PC-3 (cell line): ENCODE measurements at regions not wholly inside any gene's neighbourhood (a gene's known extent, or its start where the extent isn't known, plus 50 kb on each side); places are given as distances from the start of the nearest gene placed in this dataset.

Source experiments
- ATAC-seq: fragments of 200-7000 bp; cut with Tn5 transposase; 2 replicates; pipeline ENCODE4 v1.9.1; 2020; ENCODE audit warnings: mild to moderate bottlenecking, moderate library complexity
- BruUV-seq: library from RNA; stranded (reverse); fragments of 400-500 nt; replicated peaks from 2 replicates; lab custom pipeline; 2021; lab: Mats Ljungman, UMichigan
- CTCF ChIA-PET: fragments of 300-600 bp; sonication (Branson Sonifier 250); formaldehyde crosslinking; loops from one replicate; lab custom pipeline; 2022; ENCODE audit warnings: antibody characterized with exemption; lab: Charles Lee
- POLR2A ChIA-PET: fragments of 300-600 bp; sonication (Branson Sonifier 250); formaldehyde crosslinking; loops from one replicate; lab custom pipeline; 2022; ENCODE audit warnings: antibody characterized with exemption; ENCODE audit not compliant: unreplicated experiment; lab: Charles Lee
- DNase-seq: peaks from one replicate; pipeline ENCODE4 v3.0.0-alpha.2; 2015
- H2AFZ ChIP-seq: fragments of 300-600 bp; sonication (generic); 2 replicates; pipeline ENCODE4 v1.6.0; 2016; ENCODE audit warnings: antibody characterized with exemption, low read length
- H3F3A ChIP-seq: fragments of 300-600 bp; sonication (generic); one replicate; pipeline ENCODE4 v1.6.0; 2017; ENCODE audit warnings: antibody characterized with exemption, low read length, control low read depth, mild to moderate bottlenecking; ENCODE audit not compliant: unreplicated experiment
- H3K27ac ChIP-seq: fragments of 300-600 bp; sonication (generic); 2 replicates; pipeline ENCODE4 v1.5.1; 2016; ENCODE audit warnings: mild to moderate bottlenecking, low read length
- H3K27me3 ChIP-seq: fragments of 300-600 bp; sonication (generic); 2 replicates; pipeline ENCODE4 v1.6.1; 2016; ENCODE audit warnings: low read length, mixed read lengths
- H3K36me3 ChIP-seq: fragments of 300-600 bp; sonication (generic); 2 replicates; pipeline ENCODE4 v1.6.1; 2016; ENCODE audit warnings: low read depth, mixed run types, low read length, mixed read lengths
- H3K4me1 ChIP-seq: fragments of 300-600 bp; sonication (generic); 2 replicates; pipeline ENCODE4 v1.5.1; 2016; ENCODE audit warnings: low read length; ENCODE audit not compliant: insufficient read depth
- H3K4me2 ChIP-seq: fragments of 300-600 bp; sonication (generic); 2 replicates; pipeline ENCODE4 v1.6.0; 2016; ENCODE audit warnings: low read length
- H3K4me3 ChIP-seq: fragments of 300-600 bp; sonication (generic); 2 replicates; pipeline ENCODE4 v1.5.1; 2016; ENCODE audit warnings: mild to moderate bottlenecking, low read length, mixed read lengths
- H3K79me2 ChIP-seq: fragments of 300-600 bp; sonication (generic); 2 replicates; pipeline ENCODE4 v1.6.1; 2017; ENCODE audit warnings: low read length, mixed read lengths
- H3K9ac ChIP-seq: fragments of 300-600 bp; sonication (generic); 2 replicates; pipeline ENCODE4 v1.6.0; 2016; ENCODE audit warnings: mild to moderate bottlenecking, low read length
- H3K9me2 ChIP-seq: fragments of 300-600 bp; sonication (generic); replicated peaks from 2 replicates; pipeline ENCODE4 v1.6.1; 2016; ENCODE audit warnings: mixed run types, low read length, mixed read lengths
- H3K9me3 ChIP-seq: fragments of 300-600 bp; sonication (generic); 2 replicates; pipeline ENCODE4 v1.6.1; 2016; ENCODE audit warnings: low read length, mixed read lengths
- H4K20me1 ChIP-seq: fragments of 300-600 bp; sonication (generic); 2 replicates; pipeline ENCODE4 v1.6.1; 2016; ENCODE audit warnings: low read length, mixed read lengths
- EZH2 ChIP-seq: fragments of 300-600 bp; sonication (generic); IDR thresholded peaks from one replicate; pipeline ENCODE4 v1.6.1; 2017; ENCODE audit warnings: antibody characterized with exemption, mild to moderate bottlenecking, low read length; ENCODE audit not compliant: unreplicated experiment
- EZH2phosphoT487 ChIP-seq: fragments of 300-600 bp; sonication (generic); IDR thresholded peaks from 2 replicates; pipeline ENCODE4 v1.6.1; 2018; ENCODE audit warnings: mild to moderate bottlenecking, antibody characterized with exemption, low read length, borderline replicate concordance
- intact Hi-C: fragments of 100-400 bp; cut with micrococcal nuclease; formaldehyde crosslinking; loops from 2 replicates; pipeline ENCODE4 v1.9.0; 2023
- TF ChIP-seq, protein P1 (sequence below): fragments of 300-600 bp; sonication (generic); conservative IDR thresholded peaks from 2 replicates; pipeline ENCODE4 v1.5.1; 2017; ENCODE audit warnings: antibody characterized with exemption, low read depth, mild to moderate bottlenecking, low read length

DNA sequence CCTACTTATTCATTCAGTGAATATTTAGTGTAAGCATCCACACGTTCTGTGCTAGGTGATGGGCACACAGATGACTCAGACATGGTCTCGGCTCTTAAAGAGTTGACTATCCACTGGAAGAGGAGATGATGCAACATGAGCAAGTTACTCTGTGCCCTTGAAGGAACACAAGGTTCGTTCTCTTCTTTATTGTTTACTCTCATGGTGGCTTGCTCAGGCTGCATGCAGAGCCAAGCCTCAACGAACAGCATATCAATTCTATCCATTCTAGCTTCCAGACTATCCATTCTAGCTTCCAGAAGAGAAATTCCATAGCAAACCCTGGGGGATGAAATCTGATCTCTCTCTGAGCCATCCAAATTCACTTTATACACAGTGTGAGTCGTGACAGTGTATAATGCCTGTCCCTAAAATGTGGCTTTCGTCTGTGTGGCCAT, 68.1 kb upstream of the CTAGE1 start:
- intact Hi-C loops, result no loop called here
- peaks cover 22% of the 10 kb centered on the region for H3K4me1 ChIP-seq
- no peak overlapping the region for H3K9ac ChIP-seq
- 0 out of 2 replicates have a peak overlapping the region, but pooled peaks have one; percentile 4 for H3K4me2 ChIP-seq
- no peaks in the 10 kb centered on the region for H3K79me2 ChIP-seq
- no peaks in the 10 kb centered on the region for H3K9me2 ChIP-seq
- CTCF ChIA-PET, result no interaction called here
- peak overlapping the region; percentile 19; the same call in 1 of the 2 replicates for H2AFZ ChIP-seq
- peak; percentile 75 for ATAC-seq
- H3K4me3 ChIP-seq, result no peak overlapping the region
- no peaks in the 10 kb centered on the region for H4K20me1 ChIP-seq
- TF ChIP-seq EZH2 (no peak), EZH2phosphoT487 (no peak)
- TF ChIP-seq, protein P1, sequence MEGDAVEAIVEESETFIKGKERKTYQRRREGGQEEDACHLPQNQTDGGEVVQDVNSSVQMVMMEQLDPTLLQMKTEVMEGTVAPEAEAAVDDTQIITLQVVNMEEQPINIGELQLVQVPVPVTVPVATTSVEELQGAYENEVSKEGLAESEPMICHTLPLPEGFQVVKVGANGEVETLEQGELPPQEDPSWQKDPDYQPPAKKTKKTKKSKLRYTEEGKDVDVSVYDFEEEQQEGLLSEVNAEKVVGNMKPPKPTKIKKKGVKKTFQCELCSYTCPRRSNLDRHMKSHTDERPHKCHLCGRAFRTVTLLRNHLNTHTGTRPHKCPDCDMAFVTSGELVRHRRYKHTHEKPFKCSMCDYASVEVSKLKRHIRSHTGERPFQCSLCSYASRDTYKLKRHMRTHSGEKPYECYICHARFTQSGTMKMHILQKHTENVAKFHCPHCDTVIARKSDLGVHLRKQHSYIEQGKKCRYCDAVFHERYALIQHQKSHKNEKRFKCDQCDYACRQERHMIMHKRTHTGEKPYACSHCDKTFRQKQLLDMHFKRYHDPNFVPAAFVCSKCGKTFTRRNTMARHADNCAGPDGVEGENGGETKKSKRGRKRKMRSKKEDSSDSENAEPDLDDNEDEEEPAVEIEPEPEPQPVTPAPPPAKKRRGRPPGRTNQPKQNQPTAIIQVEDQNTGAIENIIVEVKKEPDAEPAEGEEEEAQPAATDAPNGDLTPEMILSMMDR, result no peak
- H3K27me3 ChIP-seq, result no peaks in the 10 kb centered on the region
- peak overlapping the region; percentile 28 for H3K27ac ChIP-seq
- POLR2A ChIA-PET, result interaction anchor here (0.6 kb wide), 1 partner anchor 29 kb away, joined by 3 read pairs; no protein-coding TSS in a partner anchor
- no peaks in the 10 kb centered on the region for H3K36me3 ChIP-seq
- no peaks in the 10 kb centered on the region for H3K9me3 ChIP-seq
- BruUV-seq, result no TSS peak
- peak; percentile 65 for DNase-seq
- no peaks in the 10 kb centered on the region for H3F3A ChIP-seq

DNA sequence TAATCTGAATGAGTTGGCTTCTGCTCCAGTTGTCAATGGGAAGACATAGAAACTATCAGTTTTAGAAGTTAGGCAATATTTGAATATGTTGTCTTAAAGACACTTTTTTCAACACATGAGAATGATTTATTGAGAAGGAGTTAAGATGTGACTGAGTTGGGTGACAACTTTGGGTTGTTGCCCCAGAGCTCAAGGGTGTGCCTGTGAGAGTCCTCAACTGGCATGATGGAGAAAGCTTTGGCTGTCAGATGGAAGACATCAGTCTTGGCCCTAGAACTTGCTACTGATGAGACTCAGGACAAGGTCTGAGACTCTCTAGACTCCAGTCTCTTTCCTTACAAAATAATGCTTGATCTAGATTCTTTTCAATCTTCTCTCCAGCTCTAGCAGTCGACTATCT, 69.0 kb upstream of the CTAGE1 start:
- ATAC-seq (no peak), DNase-seq (no peak)
- no TSS peak for BruUV-seq
- Histone ChIP-seq H3K9me3 (no peaks in the 10 kb centered on the region), H3K27ac (no peak overlapping the region; the same call in 1 of the 2 replicates), H3K4me3 (no peak overlapping the region), H2AFZ (no peak overlapping the region), H3K4me2 (no peak overlapping the region), H3K9ac (no peak overlapping the region), H3F3A (no peaks in the 10 kb centered on the region), H3K27me3 (no peaks in the 10 kb centered on the region), H3K9me2 (no peaks in the 10 kb centered on the region), H4K20me1 (no peaks in the 10 kb centered on the region), H3K36me3 (no peaks in the 10 kb centered on the region), H3K79me2 (no peaks in the 10 kb centered on the region), H3K4me1 (peaks cover 22% of the 10 kb centered on the region)
- TF ChIP-seq, protein P1, result no peak
- TF ChIP-seq EZH2, result no peak
- no peak for TF ChIP-seq EZH2phosphoT487
- POLR2A ChIA-PET, result interaction anchor here (0.6 kb wide), 1 partner anchor 15 kb away, joined by 7 read pairs; no protein-coding TSS in a partner anchor
- CTCF ChIA-PET, result no interaction called here
- intact Hi-C loops, result no loop called here

DNA sequence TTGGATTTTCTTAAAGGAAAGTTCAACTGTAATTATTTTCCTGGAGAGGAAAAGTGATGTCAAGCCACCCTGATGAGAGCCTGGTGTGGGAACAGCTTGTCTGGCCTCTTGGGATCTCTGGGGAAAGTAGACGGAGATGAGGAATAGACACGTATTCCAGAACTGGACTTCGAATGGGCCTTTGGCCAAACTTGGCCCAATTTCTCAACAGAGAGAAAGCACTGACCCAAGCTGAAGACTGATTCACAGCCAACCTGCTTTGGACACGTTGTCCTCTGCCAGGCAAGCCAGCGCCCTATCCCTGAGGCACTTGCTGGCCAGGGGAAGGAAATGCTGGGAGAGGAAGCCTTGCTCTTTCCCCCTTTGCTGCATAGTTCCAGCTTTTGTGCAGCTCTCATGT, 70.8 kb upstream of the CTAGE1 start:
- no peak for DNase-seq
- H3K9ac ChIP-seq, result no peak overlapping the region

More for the DNA sequence above, 70.8 kb upstream of the CTAGE1 start:
- no peak overlapping the region for H3K27ac ChIP-seq
- no peak for TF ChIP-seq EZH2phosphoT487
- TF ChIP-seq, protein P1, result no peak
- no peak for TF ChIP-seq EZH2
- ChIA-PET POLR2A (no interaction called here), CTCF (no interaction called here)
- H3K9me3 ChIP-seq, result no peaks in the 10 kb centered on the region
- H3K4me3 ChIP-seq, result no peak overlapping the region
- H3K9me2 ChIP-seq, result no peaks in the 10 kb centered on the region
- no peaks in the 10 kb centered on the region for H4K20me1 ChIP-seq
- no peak for ATAC-seq
- no TSS peak for BruUV-seq
- H2AFZ ChIP-seq, result no peak overlapping the region
- intact Hi-C loops, result no loop called here
- H3K4me2 ChIP-seq, result no peak overlapping the region
- no peaks in the 10 kb centered on the region for H3K36me3 ChIP-seq
- H3F3A ChIP-seq, result no peaks in the 10 kb centered on the region
- peaks cover 22% of the 10 kb centered on the region for H3K4me1 ChIP-seq
- no peaks in the 10 kb centered on the region for H3K79me2 ChIP-seq
- H3K27me3 ChIP-seq, result no peaks in the 10 kb centered on the region
